GM19043 (cell line): ENCODE measurements at regions not wholly inside any gene's neighbourhood (a gene's known extent, or its start where the extent isn't known, plus 50 kb on each side); places are given as distances from the start of the nearest gene placed in this dataset.
"Not testable (repeated sequence)": the region's sequence is repeated elsewhere in the genome, so short reads cannot be mapped to it uniquely, and the experiment has no call there.

Source experiments
- ATAC-seq: cut with Tn5 transposase; IDR thresholded peaks from one replicate; pipeline ENCODE4 v1.9.1; 2021; ENCODE audit warnings: low read depth; ENCODE audit not compliant: unreplicated experiment

GRCh38 chr4:179029683-179030082, 1587.4 kb upstream of the AGA start:
- ATAC-seq, result no peak

GRCh38 chr4:179040259-179040658, 1598.0 kb upstream of the AGA start:
- ATAC-seq, result no peak

- no peak for ATAC-seq
These were observed 1606.7 kb upstream of the AGA start for GRCh38 chr4:179048839-179049453.

- ATAC-seq, result no peak
These were observed 1609.0 kb upstream of the AGA start for GRCh38 chr4:179051206-179051605.

GRCh38 chr4:179059396-179059795, 1617.2 kb upstream of the AGA start:
- ATAC-seq, result no peak

- not testable (repeated sequence) for ATAC-seq
These were observed 1624.0 kb upstream of the AGA start for GRCh38 chr4:179066254-179066653.

GRCh38 chr4:179071131-179071530, 1628.9 kb upstream of the AGA start:
- no peak for ATAC-seq

GRCh38 chr4:179076865-179077264, 1634.6 kb upstream of the AGA start:
- no peak for ATAC-seq

- no peak for ATAC-seq
These were observed 1653.5 kb upstream of the AGA start for GRCh38 chr4:179095585-179096221.

- ATAC-seq, result no peak
These were observed 1655.5 kb upstream of the AGA start for GRCh38 chr4:179097741-179098140.

GRCh38 chr4:179110356-179110755, 1668.1 kb upstream of the AGA start:
- no peak for ATAC-seq

- no peak for ATAC-seq
These were observed 1668.6 kb upstream of the AGA start for GRCh38 chr4:179110816-179111215.

GRCh38 chr4:179112441-179113170, 1670.4 kb upstream of the AGA start:
- ATAC-seq, result no peak

GRCh38 chr4:179114615-179115014, 1672.4 kb upstream of the AGA start:
- no peak for ATAC-seq

- no peak for ATAC-seq
These were observed 1673.8 kb upstream of the AGA start for GRCh38 chr4:179116011-179116410.

GRCh38 chr4:179116581-179116980, 1674.3 kb upstream of the AGA start:
- no peak for ATAC-seq

GRCh38 chr4:179123084-179123483, 1680.8 kb upstream of the AGA start:
- ATAC-seq, result no peak

GRCh38 chr4:179124419-179124818, 1682.2 kb upstream of the AGA start:
- ATAC-seq, result no peak

- ATAC-seq, result no peak
These were observed 1682.7 kb upstream of the AGA start for GRCh38 chr4:179124957-179125356.

- no peak for ATAC-seq
These were observed 1683.6 kb upstream of the AGA start for GRCh38 chr4:179125870-179126269.

- no peak for ATAC-seq
These were observed 1686.1 kb upstream of the AGA start for GRCh38 chr4:179128299-179128698.
